HCT116 (cell line): ENCODE measurements at regions not wholly inside any gene's neighbourhood (a gene's known extent, or its start where the extent isn't known, plus 50 kb on each side); places are given as distances from the start of the nearest gene placed in this dataset.
"Not testable (repeated sequence)": the region's sequence is repeated elsewhere in the genome, so short reads cannot be mapped to it uniquely, and the experiment has no call there.

ENCODE experiments used
- ATAC-seq: fragments of 200-7000 bp; cut with Tn5 transposase; 2 replicates; pipeline ENCODE4 v1.9.1; 2020; ENCODE audit warnings: mild to moderate bottlenecking, moderate library complexity
- BruUV-seq: library from RNA; stranded (reverse); fragments of 400-500 nt; replicated peaks from 2 replicates; lab custom pipeline; 2021; lab: Mats Ljungman, UMichigan
- CTCF ChIA-PET: fragments of 300-600 bp; sonication (Branson Sonifier 250); formaldehyde crosslinking; loops from one replicate; lab custom pipeline; 2021; ENCODE audit warnings: antibody characterized with exemption; lab: Charles Lee
- POLR2A ChIA-PET: fragments of 300-600, 350-600 bp; sonication (Branson Sonifier 250); formaldehyde crosslinking; loops from one replicate; lab custom pipeline; 2021; ENCODE audit warnings: antibody characterized with exemption; lab: Charles Lee
- RAD21 ChIA-PET, 2 experiments: fragments of 300-600 bp; sonication (Branson Sonifier 250); formaldehyde crosslinking; loops; one replicate each; lab custom pipeline; 2023; ENCODE audit warnings: low total read pairs in 2 of 2; ENCODE audit not compliant: uncharacterized antibody in 2 of 2, unreplicated experiment in 2 of 2, low non-redundant PET in 1 of 2; lab: Charles Lee
- DNase-seq: peaks from one replicate; pipeline ENCODE4 v3.0.0-alpha.2; 2010; ENCODE audit warnings: low read depth, low spot score
- H2AFZ ChIP-seq: fragments of 200-600 bp; shearing (Covaris generic), sonication (generic); 2 replicates; pipeline ENCODE4 v1.6.1; 2017; ENCODE audit warnings: low read depth, mixed run types, mixed read lengths, antibody characterized with exemption, low read length; ENCODE audit not compliant: poor library complexity, severe bottlenecking
- H3K27ac ChIP-seq: 2 replicates; pipeline ENCODE4 v1.5.1; 2012; ENCODE audit warnings: low read depth, low read length
- H3K27me3 ChIP-seq: fragments of 200-600 bp; sonication (generic); 2 replicates; pipeline ENCODE4 v1.6.1; 2016; ENCODE audit warnings: mixed run types, low read length, mixed read lengths; ENCODE audit not compliant: insufficient read depth
- H3K36me3 ChIP-seq, 2 experiments: fragments of 200-500 bp in 1 of 2; fragments of 200-600 bp in 1 of 2; sonication (Bioruptor generic) in 1 of 2; sonication (generic) in 1 of 2; 2 replicates each; pipeline versions ENCODE4 v1.5.1 to v1.6.1; 2014 to 2016; ENCODE audit warnings: low read length in 2 of 2, inconsistent platforms in 1 of 2, mixed read lengths in 1 of 2, mixed run types in 1 of 2; ENCODE audit not compliant: insufficient read depth in 2 of 2, control insufficient read depth in 1 of 2
- H3K4me1 ChIP-seq, 2 experiments: fragments of 200-600 bp in 1 of 2; sonication (generic) in 1 of 2; 2 replicates each; pipeline versions ENCODE4 v1.5.1 to v1.6.1; 2012 to 2017; ENCODE audit warnings: low read length in 2 of 2, inconsistent platforms in 1 of 2, mild to moderate bottlenecking in 1 of 2, mixed read lengths in 1 of 2, mixed run types in 1 of 2, moderate library complexity in 1 of 2; ENCODE audit not compliant: insufficient read depth in 2 of 2, control insufficient read depth in 1 of 2
- H3K4me2 ChIP-seq: fragments of 200-600 bp; sonication (generic); 2 replicates; pipeline ENCODE4 v1.6.1; 2017; ENCODE audit warnings: mixed run types, low read length, mixed read lengths
- H3K4me3 ChIP-seq, 2 experiments: fragments of 200-600 bp in 1 of 2; sonication (generic) in 1 of 2; replicated peaks in 1 of 2; 2 replicates each; pipeline ENCODE4 v1.5.1; 2011 to 2016; ENCODE audit warnings: low read length in 2 of 2, control low read depth in 1 of 2, low read depth in 1 of 2, mild to moderate bottlenecking in 1 of 2, mixed read lengths in 1 of 2, mixed run types in 1 of 2
- H3K79me2 ChIP-seq: fragments of 200-600 bp; sonication (generic); 2 replicates; pipeline ENCODE4 v1.6.1; 2017; ENCODE audit warnings: mild to moderate bottlenecking, mixed run types, low read length, moderate library complexity, mixed read lengths; ENCODE audit not compliant: insufficient read depth
- H3K9ac ChIP-seq: fragments of 200-600 bp; sonication (generic); 2 replicates; pipeline ENCODE4 v1.6.1; 2016; ENCODE audit warnings: low read length, mixed read lengths
- H3K9me2 ChIP-seq: fragments of 200-600 bp; sonication (generic), shearing (Covaris generic); 2 replicates; pipeline ENCODE4 v1.6.1; 2017; ENCODE audit warnings: mixed run types, mild to moderate bottlenecking, moderate library complexity; ENCODE audit not compliant: insufficient read depth
- H3K9me3 ChIP-seq, 2 experiments: fragments of 200-500 bp in 1 of 2; fragments of 200-600 bp in 1 of 2; sonication (Bioruptor generic) in 1 of 2; sonication (generic) in 1 of 2; 2 replicates each; pipeline ENCODE4 v1.6.1; 2014 to 2017; ENCODE audit warnings: low read length in 2 of 2, mixed read lengths in 2 of 2, inconsistent platforms in 1 of 2, low read depth in 1 of 2, mild to moderate bottlenecking in 1 of 2, mixed run types in 1 of 2, moderate library complexity in 1 of 2; ENCODE audit not compliant: control insufficient read depth in 1 of 2, insufficient read depth in 1 of 2
- H4K20me1 ChIP-seq: fragments of 200-600 bp; sonication (generic), shearing (Covaris generic); 2 replicates; pipeline ENCODE4 v1.6.1; 2017; ENCODE audit warnings: mixed run types, mild to moderate bottlenecking, moderate library complexity; ENCODE audit not compliant: insufficient read depth
- intact Hi-C: fragments of 100-400 bp; cut with micrococcal nuclease; formaldehyde crosslinking; loops from 2 replicates; pipeline ENCODE4 v1.10.0; 2022

DNA sequence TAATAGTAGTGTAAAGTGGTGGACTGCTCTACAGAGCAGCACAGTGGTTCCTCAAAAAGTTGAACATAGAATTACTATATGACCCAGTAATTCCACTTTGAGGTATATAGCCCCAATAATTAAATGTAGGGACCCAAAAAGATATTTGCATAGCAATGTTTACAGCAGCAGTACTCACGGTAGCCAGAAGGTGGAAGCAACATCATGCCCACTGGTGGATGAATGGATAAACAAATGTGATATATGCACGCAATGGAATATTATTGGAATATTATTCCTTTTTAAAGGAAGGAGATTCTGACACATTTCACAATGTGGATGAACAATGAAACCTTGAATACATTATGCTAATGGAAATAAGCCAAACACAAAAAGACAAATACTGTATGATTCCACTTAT is 121.4 kb downstream of the POTEM start:
- intact Hi-C loops = not testable (repeated sequence)

DNA sequence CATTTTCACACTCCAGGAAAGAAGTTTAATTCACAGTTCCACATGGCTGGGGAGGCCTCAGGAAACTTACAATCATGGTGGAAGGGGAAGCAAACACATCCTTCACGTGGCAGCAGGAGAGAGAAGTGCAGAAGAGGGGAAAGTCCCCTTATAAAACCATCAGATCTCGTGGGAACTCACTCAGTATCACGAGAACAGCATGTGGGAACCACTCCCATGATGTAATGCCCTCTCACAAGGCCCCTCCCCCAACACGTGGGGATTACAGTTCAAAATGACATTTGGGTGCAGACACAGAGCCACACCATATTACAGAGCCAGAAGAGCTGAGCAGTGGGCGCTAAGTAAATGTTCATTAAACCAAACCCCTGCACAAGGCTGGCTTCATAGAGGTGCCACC is 126.0 kb downstream of the POTEM start:
- H3K27me3 ChIP-seq, H4K20me1 ChIP-seq, CTCF ChIA-PET, BruUV-seq, H3K27ac ChIP-seq, H3K4me2 ChIP-seq, ATAC-seq, H3K9me2 ChIP-seq, RAD21 ChIA-PET, H3K4me3 ChIP-seq, H3K9ac ChIP-seq, H2AFZ ChIP-seq, POLR2A ChIA-PET, intact Hi-C loops, H3K4me1 ChIP-seq, H3K36me3 ChIP-seq, H3K9me3 ChIP-seq, DNase-seq, H3K79me2 ChIP-seq: not testable (repeated sequence)

More for the DNA sequence above, 121.4 kb downstream of the POTEM start:
- H3K36me3 ChIP-seq, H3K4me3 ChIP-seq, H3K9ac ChIP-seq, H2AFZ ChIP-seq, RAD21 ChIA-PET, H4K20me1 ChIP-seq, ATAC-seq, H3K27me3 ChIP-seq, DNase-seq, H3K79me2 ChIP-seq, BruUV-seq, CTCF ChIA-PET, POLR2A ChIA-PET, H3K4me1 ChIP-seq, H3K9me3 ChIP-seq, H3K9me2 ChIP-seq, H3K4me2 ChIP-seq, H3K27ac ChIP-seq: not testable (repeated sequence)

DNA sequence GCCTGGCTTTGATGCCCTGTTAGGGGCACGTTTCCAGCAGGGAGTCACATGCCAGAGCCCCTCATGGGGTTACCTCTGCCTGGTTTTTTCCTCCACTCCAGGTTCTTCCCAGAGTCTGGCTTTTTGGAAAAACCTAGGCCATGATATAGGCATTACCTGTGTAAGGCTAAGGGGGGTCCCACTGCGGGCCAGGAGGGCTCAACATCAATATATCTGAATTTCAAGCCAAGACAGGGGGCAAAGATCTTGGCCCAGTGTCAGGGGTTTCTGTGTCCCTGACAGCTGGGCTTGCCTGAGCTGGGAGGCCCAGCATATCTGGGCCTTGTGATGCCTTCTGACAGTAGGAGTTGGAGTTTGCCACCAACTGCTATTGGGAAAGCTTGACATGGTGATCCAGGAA is 127.5 kb downstream of the POTEM start:
- H3K27me3 ChIP-seq, CTCF ChIA-PET, RAD21 ChIA-PET, H2AFZ ChIP-seq, H3K9ac ChIP-seq, H3K4me2 ChIP-seq, H3K36me3 ChIP-seq, H3K9me2 ChIP-seq, H3K79me2 ChIP-seq, H4K20me1 ChIP-seq, H3K4me3 ChIP-seq, POLR2A ChIA-PET, DNase-seq, BruUV-seq, H3K9me3 ChIP-seq, H3K4me1 ChIP-seq, ATAC-seq, H3K27ac ChIP-seq, intact Hi-C loops: not testable (repeated sequence)

DNA sequence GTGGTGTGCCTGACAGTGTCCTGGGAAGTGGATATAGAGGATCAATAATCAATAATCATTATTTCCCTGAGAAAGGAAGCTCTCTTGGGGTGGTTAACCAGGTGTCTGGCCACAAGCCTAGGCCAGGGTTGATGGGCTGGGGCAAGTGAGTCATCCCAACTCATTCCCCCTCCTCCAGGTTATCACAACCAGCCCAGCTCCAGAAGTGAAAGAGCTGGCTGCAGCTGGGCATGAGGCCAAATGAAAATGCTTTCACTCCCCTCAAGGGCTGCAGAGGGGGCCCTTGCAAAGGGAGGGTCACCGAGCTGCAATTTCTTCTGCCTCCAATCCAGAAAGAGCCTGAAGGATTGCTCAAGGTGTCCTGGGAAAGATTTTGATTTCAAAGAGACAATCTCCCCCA is 127.9 kb downstream of the POTEM start:
- CTCF ChIA-PET, ATAC-seq, DNase-seq, H3K27me3 ChIP-seq, H3K36me3 ChIP-seq, H3K4me3 ChIP-seq, H2AFZ ChIP-seq, H3K9me3 ChIP-seq, POLR2A ChIA-PET, H4K20me1 ChIP-seq, H3K4me2 ChIP-seq, H3K9ac ChIP-seq, BruUV-seq, H3K4me1 ChIP-seq, H3K79me2 ChIP-seq, H3K27ac ChIP-seq, RAD21 ChIA-PET, intact Hi-C loops, H3K9me2 ChIP-seq: not testable (repeated sequence)

DNA sequence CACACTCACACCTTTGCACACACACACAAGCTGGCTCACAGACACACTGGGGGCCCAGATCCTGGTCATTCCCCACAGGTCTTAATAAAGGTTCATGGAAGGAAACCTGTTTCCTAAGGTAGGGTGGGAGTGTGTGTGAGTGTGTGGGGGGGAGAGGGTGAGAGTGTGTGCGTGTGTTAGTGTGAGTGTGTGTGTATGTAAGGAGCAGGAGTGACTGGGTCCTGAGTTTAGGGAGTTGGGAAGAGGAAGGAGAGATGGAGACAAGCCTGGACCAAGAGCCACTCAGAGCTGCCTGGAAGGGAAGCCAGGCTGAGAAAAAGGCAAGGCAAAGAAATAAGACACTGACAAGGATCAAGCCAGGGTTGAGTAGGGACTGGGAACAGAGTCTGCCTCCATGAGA is 129.2 kb downstream of the POTEM start:
- ATAC-seq, H3K27me3 ChIP-seq, H2AFZ ChIP-seq, POLR2A ChIA-PET, H3K9me2 ChIP-seq, H4K20me1 ChIP-seq, H3K79me2 ChIP-seq, intact Hi-C loops, H3K27ac ChIP-seq, H3K9ac ChIP-seq, H3K4me1 ChIP-seq, H3K4me2 ChIP-seq, H3K36me3 ChIP-seq, H3K4me3 ChIP-seq, RAD21 ChIA-PET, CTCF ChIA-PET, BruUV-seq, DNase-seq, H3K9me3 ChIP-seq: not testable (repeated sequence)
